BLaER1 (cell line): ENCODE measurements at regions not wholly inside any gene's neighbourhood (a gene's known extent, or its start where the extent isn't known, plus 50 kb on each side); places are given as distances from the start of the nearest gene placed in this dataset.
"Not testable (repeated sequence)": the region's sequence is repeated elsewhere in the genome, so short reads cannot be mapped to it uniquely, and the experiment has no call there.

Experiments used
- H3K27ac ChIP-seq: shearing (Covaris generic); formaldehyde crosslinking; 2 replicates; pipeline ENCODE4 v1.8.1; 2022
- H3K27me3 ChIP-seq: shearing (Covaris generic); formaldehyde crosslinking; 2 replicates; pipeline ENCODE4 v1.8.1; 2022
- H3K36me3 ChIP-seq: shearing (Covaris generic); formaldehyde crosslinking; 2 replicates; pipeline ENCODE4 v1.8.1; 2022
- H3K4me1 ChIP-seq: shearing (Covaris generic); formaldehyde crosslinking; 2 replicates; pipeline ENCODE4 v1.8.1; 2022
- H3K4me2 ChIP-seq: shearing (Covaris generic); formaldehyde crosslinking; 2 replicates; pipeline ENCODE4 v1.8.1; 2022
- H3K4me3 ChIP-seq: shearing (Covaris generic); formaldehyde crosslinking; 2 replicates; pipeline ENCODE4 v1.8.1; 2022
- H3K9ac ChIP-seq: shearing (Covaris generic); formaldehyde crosslinking; 2 replicates; pipeline ENCODE4 v1.8.1; 2022
- H3K9me3 ChIP-seq: shearing (Covaris generic); formaldehyde crosslinking; 2 replicates; pipeline ENCODE4 v1.8.1; 2022
- H4K20me1 ChIP-seq: shearing (Covaris generic); formaldehyde crosslinking; 2 replicates; pipeline ENCODE4 v1.8.1; 2022
- Cebpa-rat ChIP-seq: shearing (Covaris generic); IDR thresholded peaks from 2 replicates; pipeline ENCODE4 v1.8.1; 2022

DNA sequence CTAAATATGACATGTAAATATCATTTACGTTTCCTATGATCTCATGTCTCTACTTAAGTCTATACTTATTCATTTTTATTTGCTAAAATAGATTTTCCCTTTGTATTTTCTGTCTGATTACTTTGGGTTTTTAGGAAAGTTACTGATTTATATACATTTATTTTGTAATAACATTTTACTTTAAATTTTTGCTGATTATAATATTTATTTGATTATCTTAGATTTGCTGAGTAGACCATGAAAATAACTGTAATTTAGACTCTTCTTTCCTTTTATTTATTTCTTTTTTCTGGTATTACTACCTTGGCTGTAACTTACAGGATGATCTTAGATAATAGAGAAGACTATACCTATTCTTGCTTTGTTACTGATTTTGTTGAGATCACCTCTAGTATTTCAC lies 159.9 kb upstream of the POGK start:
- TF ChIP-seq Cebpa-rat: no peak
- no peak overlapping the region for H3K9ac ChIP-seq
- H3K4me1 ChIP-seq: peaks cover 10% of the 10 kb centered on the region
- H3K9me3 ChIP-seq: no peaks in the 10 kb centered on the region
- H3K27me3 ChIP-seq: no peaks in the 10 kb centered on the region
- no peaks in the 10 kb centered on the region for H4K20me1 ChIP-seq
- no peak overlapping the region for H3K27ac ChIP-seq
- no peak overlapping the region for H3K4me3 ChIP-seq
- H3K4me2 ChIP-seq: no peak overlapping the region
- H3K36me3 ChIP-seq: no peaks in the 10 kb centered on the region

DNA sequence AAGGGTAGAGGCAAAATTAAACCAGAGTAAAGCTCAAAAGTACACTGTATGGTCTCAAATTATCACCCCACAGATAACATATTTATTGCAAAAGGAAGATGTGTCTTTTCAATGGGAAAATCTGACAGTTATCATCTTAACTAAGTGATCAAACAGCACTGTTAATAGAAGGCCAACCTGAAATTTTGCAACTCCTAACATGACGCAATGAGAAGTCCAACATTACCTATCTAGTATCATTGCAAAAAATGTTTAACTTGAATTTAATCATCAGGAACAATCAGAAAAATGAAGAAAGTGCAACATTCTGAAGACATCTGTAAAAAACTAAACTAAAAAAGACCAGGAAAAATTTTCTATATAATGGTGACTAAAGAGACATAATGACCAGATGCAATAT lies 156.7 kb upstream of the POGK start:
- no peaks in the 10 kb centered on the region for H4K20me1 ChIP-seq
- H3K4me2 ChIP-seq: no peak overlapping the region
- H3K36me3 ChIP-seq: no peaks in the 10 kb centered on the region
- no peak overlapping the region for H3K4me3 ChIP-seq
- peaks cover 25% of the 10 kb centered on the region for H3K9me3 ChIP-seq
- H3K27ac ChIP-seq: no peak overlapping the region
- TF ChIP-seq Cebpa-rat: no peak
- no peak overlapping the region for H3K9ac ChIP-seq
- H3K27me3 ChIP-seq: no peaks in the 10 kb centered on the region
- no peaks in the 10 kb centered on the region for H3K4me1 ChIP-seq

GRCh38 chr1:166684669-166685068 lies 154.6 kb upstream of the POGK start:
- H3K4me1 ChIP-seq: peaks cover 15% of the 10 kb centered on the region
- H3K27me3 ChIP-seq, H3K27ac ChIP-seq, H3K4me3 ChIP-seq, H3K4me2 ChIP-seq, H3K36me3 ChIP-seq, H3K9ac ChIP-seq, H4K20me1 ChIP-seq: not testable (repeated sequence)
- H3K9me3 ChIP-seq: peaks cover 28% of the 10 kb centered on the region

GRCh38 chr1:166685200-166685599 lies 154.1 kb upstream of the POGK start:
- no peak overlapping the region for H3K9ac ChIP-seq
- H3K9me3 ChIP-seq: peaks cover 28% of the 10 kb centered on the region
- no peaks in the 10 kb centered on the region for H3K36me3 ChIP-seq
- no peaks in the 10 kb centered on the region for H3K27me3 ChIP-seq
- no peak overlapping the region for H3K27ac ChIP-seq
- peaks cover 20% of the 10 kb centered on the region for H3K4me1 ChIP-seq
- no peak overlapping the region for H3K4me3 ChIP-seq
- no peak for TF ChIP-seq Cebpa-rat
- H3K4me2 ChIP-seq: no peak overlapping the region
- no peaks in the 10 kb centered on the region for H4K20me1 ChIP-seq

DNA sequence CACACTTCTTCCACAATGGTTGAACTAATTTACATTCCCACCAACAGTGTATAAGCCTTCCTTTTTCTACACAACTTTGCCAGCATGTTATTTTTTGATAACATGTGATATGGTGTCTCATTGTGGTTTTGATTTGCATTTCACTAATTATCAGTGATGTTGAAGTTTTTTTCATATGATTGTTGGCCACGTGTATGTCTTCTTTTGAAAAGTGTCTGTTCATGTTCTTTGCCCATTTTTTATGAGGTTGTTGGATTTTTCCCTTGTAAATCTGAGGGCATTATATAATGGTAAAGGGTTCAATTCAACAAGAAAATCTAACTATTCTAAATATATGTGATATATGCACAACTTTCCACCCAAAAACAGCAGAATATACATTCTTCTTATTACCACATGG lies 153.4 kb upstream of the POGK start:
- H3K27me3 ChIP-seq, H3K4me2 ChIP-seq, H3K4me3 ChIP-seq, H3K27ac ChIP-seq, H3K9ac ChIP-seq, H3K36me3 ChIP-seq, H4K20me1 ChIP-seq: not testable (repeated sequence)
- peaks cover 28% of the 10 kb centered on the region for H3K9me3 ChIP-seq
- peaks cover 27% of the 10 kb centered on the region for H3K4me1 ChIP-seq

GRCh38 chr1:166690596-166690995 lies 148.7 kb upstream of the POGK start:
- H4K20me1 ChIP-seq, H3K36me3 ChIP-seq, H3K27me3 ChIP-seq, H3K4me2 ChIP-seq, H3K27ac ChIP-seq, H3K4me3 ChIP-seq, H3K9ac ChIP-seq: not testable (repeated sequence)
- peak; percentile 47; the same call in 1 of the 2 replicates for TF ChIP-seq Cebpa-rat
- peaks cover 26% of the 10 kb centered on the region for H3K9me3 ChIP-seq
- peaks cover 35% of the 10 kb centered on the region for H3K4me1 ChIP-seq

- Histone ChIP-seq H3K9ac (no peak overlapping the region), H3K9me3 (peaks cover 17% of the 10 kb centered on the region), H3K27ac (no peak overlapping the region), H3K4me3 (no peak overlapping the region), H3K4me1 (peaks cover 35% of the 10 kb centered on the region), H3K36me3 (no peaks in the 10 kb centered on the region), H4K20me1 (no peaks in the 10 kb centered on the region), H3K27me3 (no peaks in the 10 kb centered on the region), H3K4me2 (no peak overlapping the region)
- no peak for TF ChIP-seq Cebpa-rat
Observed at GRCh38 chr1:166691476-166691875, 147.8 kb upstream of the POGK start.

DNA sequence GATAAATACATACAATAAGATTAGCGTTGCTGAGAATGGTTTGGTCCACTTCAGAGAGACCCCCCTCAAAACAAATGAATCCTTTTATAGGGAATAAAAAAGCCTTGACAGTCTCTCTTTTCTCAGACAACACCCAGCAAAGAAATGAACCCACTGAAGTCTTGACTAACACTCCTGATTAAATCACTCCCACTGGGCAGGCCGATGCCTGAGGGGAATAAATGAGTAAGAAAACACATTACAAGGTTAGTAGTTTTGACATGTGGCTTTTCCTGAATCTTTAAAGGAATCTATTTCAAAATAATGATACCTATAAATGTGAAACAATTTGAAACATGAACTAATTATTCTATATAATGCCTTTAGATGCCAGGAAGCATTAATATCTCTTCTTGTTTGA lies 146.9 kb upstream of the POGK start:
- Histone ChIP-seq H3K9me3 (peaks cover 10% of the 10 kb centered on the region), H4K20me1 (no peaks in the 10 kb centered on the region), H3K4me1 (peaks cover 35% of the 10 kb centered on the region), H3K27ac (no peak overlapping the region), H3K36me3 (no peaks in the 10 kb centered on the region), H3K9ac (no peak overlapping the region), H3K4me3 (no peak overlapping the region), H3K27me3 (no peaks in the 10 kb centered on the region), H3K4me2 (no peak overlapping the region)
- TF ChIP-seq Cebpa-rat: no peak

GRCh38 chr1:166693158-166693557 lies 146.1 kb upstream of the POGK start:
- no peak overlapping the region for H3K4me2 ChIP-seq
- H3K27ac ChIP-seq: no peak overlapping the region
- H3K9me3 ChIP-seq: 0 out of 2 replicates have a peak, but pooled peaks cover 4% of the 10 kb centered on the region
- H4K20me1 ChIP-seq: no peaks in the 10 kb centered on the region
- H3K4me1 ChIP-seq: peaks cover 35% of the 10 kb centered on the region
- no peak for TF ChIP-seq Cebpa-rat
- no peaks in the 10 kb centered on the region for H3K36me3 ChIP-seq
- no peaks in the 10 kb centered on the region for H3K27me3 ChIP-seq
- H3K9ac ChIP-seq: no peak overlapping the region
- no peak overlapping the region for H3K4me3 ChIP-seq

GRCh38 chr1:166693673-166694297 lies 145.5 kb upstream of the POGK start:
- peaks cover 29% of the 10 kb centered on the region for H3K4me1 ChIP-seq
- H3K4me2 ChIP-seq: no peak overlapping the region
- TF ChIP-seq Cebpa-rat: no peak
- no peak overlapping the region for H3K4me3 ChIP-seq
- H3K27ac ChIP-seq: no peak overlapping the region
- no peak overlapping the region for H3K9ac ChIP-seq
- no peaks in the 10 kb centered on the region for H3K36me3 ChIP-seq
- no peaks in the 10 kb centered on the region for H4K20me1 ChIP-seq
- H3K9me3 ChIP-seq: 0 out of 2 replicates have a peak, but pooled peaks cover 4% of the 10 kb centered on the region
- H3K27me3 ChIP-seq: no peaks in the 10 kb centered on the region

DNA sequence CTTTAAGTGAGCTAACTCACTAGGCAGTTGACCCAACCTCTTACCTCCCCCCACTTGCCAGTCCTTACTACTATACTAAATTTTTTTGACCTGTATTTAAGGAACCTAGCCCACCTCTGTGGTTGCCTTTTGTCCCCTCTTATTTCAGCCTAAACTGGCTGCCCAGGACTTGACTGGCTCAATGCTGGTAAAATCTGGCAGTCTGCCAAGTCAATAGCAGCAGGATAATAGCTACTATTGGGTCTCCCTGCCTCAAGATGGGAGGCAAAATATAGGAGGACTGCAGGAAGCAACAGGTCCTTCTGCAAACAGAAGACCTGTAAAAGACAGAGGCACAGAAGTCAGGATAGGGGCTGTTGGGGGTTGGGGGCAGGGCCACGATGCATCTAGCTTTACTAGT lies 144.2 kb upstream of the POGK start:
- TF ChIP-seq Cebpa-rat: no peak
- 0 out of 2 replicates have a peak, but pooled peaks cover 4% of the 10 kb centered on the region for H3K9me3 ChIP-seq

DNA sequence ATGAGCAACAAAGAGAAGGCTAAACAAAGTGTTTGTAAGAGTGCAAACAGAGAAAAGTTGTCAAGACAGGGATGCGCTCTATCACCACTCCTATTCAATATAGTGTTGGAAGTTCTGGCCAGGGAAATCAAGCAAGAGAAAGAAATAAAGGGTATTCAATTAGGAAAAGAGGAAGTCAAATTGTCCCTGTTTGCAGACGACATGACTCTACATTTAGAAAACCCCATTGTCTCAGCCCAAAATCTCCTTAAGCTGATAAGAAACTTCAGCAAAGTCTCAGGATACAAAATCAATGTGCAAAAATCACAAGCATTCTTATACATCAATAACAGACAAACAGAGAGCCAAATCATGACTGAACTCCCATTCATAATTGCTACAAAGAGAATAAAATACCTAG lies 143.4 kb upstream of the POGK start:
- H3K9ac ChIP-seq, H3K36me3 ChIP-seq, H3K4me1 ChIP-seq, H3K27me3 ChIP-seq, H3K4me2 ChIP-seq, H4K20me1 ChIP-seq, H3K27ac ChIP-seq, H3K9me3 ChIP-seq, H3K4me3 ChIP-seq: not testable (repeated sequence)

More for the DNA sequence above, 144.2 kb upstream of the POGK start:
- Histone ChIP-seq H3K27ac (no peak overlapping the region), H3K36me3 (no peaks in the 10 kb centered on the region), H3K9ac (no peak overlapping the region), H3K27me3 (no peaks in the 10 kb centered on the region), H3K4me3 (no peak overlapping the region), H3K4me2 (no peak overlapping the region), H3K4me1 (peaks cover 16% of the 10 kb centered on the region), H4K20me1 (no peaks in the 10 kb centered on the region)
